ENCODE measurements at regions not wholly inside any gene's neighbourhood (a gene's known extent, or its start where the extent isn't known, plus 50 kb on each side); places are given as distances from the start of the nearest gene placed in this dataset.

GRCh38 chr10:29104661-29105399, 184.0 kb upstream of the LYZL1 start:
- Histone ChIP-seq H3K27me3 (no peaks in the 10 kb centered on the region), H3K4me3 (no peak overlapping the region), H3K36me3 (no peaks in the 10 kb centered on the region), H3K27ac (no peak overlapping the region), H3K9me3 (no peaks in the 10 kb centered on the region), H3K4me1 (no peaks in the 10 kb centered on the region)
- DNase-seq (ENCODE audit: extremely low spot score in 2 of 2): no peak
- intact Hi-C loops (cut with DNase I): no loop called here
- TF ChIP-seq POLR2AphosphoS5 (IDR thresholded peaks at IDR 0.05; ENCODE audit: insufficient read depth in 1 of 2, low read depth in 1 of 2) (no peak), POLR2A (IDR thresholded peaks at IDR 0.05) (no peak)
- TF ChIP-seq, protein P1, sequence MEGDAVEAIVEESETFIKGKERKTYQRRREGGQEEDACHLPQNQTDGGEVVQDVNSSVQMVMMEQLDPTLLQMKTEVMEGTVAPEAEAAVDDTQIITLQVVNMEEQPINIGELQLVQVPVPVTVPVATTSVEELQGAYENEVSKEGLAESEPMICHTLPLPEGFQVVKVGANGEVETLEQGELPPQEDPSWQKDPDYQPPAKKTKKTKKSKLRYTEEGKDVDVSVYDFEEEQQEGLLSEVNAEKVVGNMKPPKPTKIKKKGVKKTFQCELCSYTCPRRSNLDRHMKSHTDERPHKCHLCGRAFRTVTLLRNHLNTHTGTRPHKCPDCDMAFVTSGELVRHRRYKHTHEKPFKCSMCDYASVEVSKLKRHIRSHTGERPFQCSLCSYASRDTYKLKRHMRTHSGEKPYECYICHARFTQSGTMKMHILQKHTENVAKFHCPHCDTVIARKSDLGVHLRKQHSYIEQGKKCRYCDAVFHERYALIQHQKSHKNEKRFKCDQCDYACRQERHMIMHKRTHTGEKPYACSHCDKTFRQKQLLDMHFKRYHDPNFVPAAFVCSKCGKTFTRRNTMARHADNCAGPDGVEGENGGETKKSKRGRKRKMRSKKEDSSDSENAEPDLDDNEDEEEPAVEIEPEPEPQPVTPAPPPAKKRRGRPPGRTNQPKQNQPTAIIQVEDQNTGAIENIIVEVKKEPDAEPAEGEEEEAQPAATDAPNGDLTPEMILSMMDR (IDR thresholded peaks at IDR 0.05): no peak

DNA sequence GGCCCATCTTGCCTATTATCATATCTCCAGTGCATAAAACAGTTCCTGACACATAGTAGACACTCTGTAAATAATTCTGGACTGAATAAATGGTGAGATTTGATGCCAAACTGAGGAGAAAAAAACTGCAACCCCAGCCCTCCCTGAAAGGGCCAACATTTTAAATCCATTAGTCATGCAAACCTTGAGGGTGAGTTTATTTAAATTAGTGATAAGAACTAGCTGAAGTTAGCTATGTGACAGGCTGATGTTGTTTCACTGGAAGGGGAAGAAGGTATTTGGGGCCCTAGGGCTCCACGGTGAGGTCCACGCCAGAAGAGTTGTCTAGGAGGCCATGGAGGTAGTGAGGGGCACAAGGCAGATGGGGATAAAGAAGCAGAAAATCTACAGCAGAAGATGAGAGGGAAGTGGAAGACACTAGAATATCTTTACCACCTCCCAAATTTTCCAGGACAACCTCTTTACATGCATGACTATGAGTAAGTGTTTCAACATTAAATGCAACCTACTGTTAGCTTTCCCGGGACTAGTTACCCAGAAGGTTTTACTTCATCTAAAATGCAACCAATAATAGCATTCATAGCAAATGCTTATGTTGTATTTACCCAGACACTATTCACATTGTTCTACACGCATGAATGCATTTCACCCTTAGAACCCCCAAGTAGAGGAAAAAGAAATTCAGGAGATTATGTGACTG, 183.2 kb upstream of the LYZL1 start:
- intact Hi-C loops (cut with DNase I): no loop called here
- no peaks in the 10 kb centered on the region for H3K36me3 ChIP-seq
- H3K27ac ChIP-seq: no peak overlapping the region
- H3K9me3 ChIP-seq: no peaks in the 10 kb centered on the region
- DNase-seq (ENCODE audit: extremely low spot score in 2 of 2): no peak
- H3K4me3 ChIP-seq: no peak overlapping the region
- TF ChIP-seq, protein P1 (IDR thresholded peaks at IDR 0.05): no peak
- TF ChIP-seq POLR2AphosphoS5 (IDR thresholded peaks at IDR 0.05; ENCODE audit: insufficient read depth in 1 of 2, low read depth in 1 of 2) (no peak), POLR2A (IDR thresholded peaks at IDR 0.05) (no peak)
- no peaks in the 10 kb centered on the region for H3K4me1 ChIP-seq
- no peaks in the 10 kb centered on the region for H3K27me3 ChIP-seq

DNA sequence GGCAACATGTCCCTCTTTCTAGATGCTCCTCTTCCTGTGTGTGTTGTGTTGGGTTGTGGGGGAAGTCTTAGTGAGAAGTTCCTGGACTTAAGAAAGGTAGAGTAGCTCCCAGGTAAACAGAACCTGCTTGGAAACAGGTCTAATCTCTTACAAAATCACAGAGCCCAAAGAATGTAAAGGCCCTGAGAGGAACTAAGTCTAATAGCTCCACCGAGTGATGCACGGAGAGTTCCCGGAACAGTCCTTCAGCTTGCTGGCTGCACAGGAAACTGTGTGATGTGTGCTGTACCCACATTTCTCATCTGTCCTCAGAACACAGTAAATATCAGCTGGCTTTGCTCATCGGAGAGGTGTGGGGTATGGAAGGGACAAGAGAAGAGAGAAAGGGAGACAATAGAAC, 182.6 kb upstream of the LYZL1 start:
- intact Hi-C loops (cut with DNase I): no loop called here
- DNase-seq (ENCODE audit: extremely low spot score in 2 of 2): no peak
- Histone ChIP-seq H3K36me3 (no peaks in the 10 kb centered on the region), H3K9me3 (no peaks in the 10 kb centered on the region), H3K27ac (no peak overlapping the region), H3K27me3 (no peaks in the 10 kb centered on the region), H3K4me3 (no peak overlapping the region), H3K4me1 (no peaks in the 10 kb centered on the region)
- TF ChIP-seq POLR2AphosphoS5 (IDR thresholded peaks at IDR 0.05; ENCODE audit: insufficient read depth in 1 of 2, low read depth in 1 of 2) (no peak), POLR2A (IDR thresholded peaks at IDR 0.05) (no peak)
- TF ChIP-seq, protein P1 (IDR thresholded peaks at IDR 0.05): no peak

GRCh38 chr10:29107866-29108498, 180.9 kb upstream of the LYZL1 start:
- intact Hi-C loops (cut with DNase I): no loop called here
- Histone ChIP-seq H3K4me3 (no peak overlapping the region), H3K27me3 (no peaks in the 10 kb centered on the region), H3K27ac (no peak overlapping the region), H3K4me1 (no peaks in the 10 kb centered on the region), H3K36me3 (no peaks in the 10 kb centered on the region), H3K9me3 (no peaks in the 10 kb centered on the region)
- no peak for DNase-seq (ENCODE audit: extremely low spot score in 2 of 2)
- no peak for TF ChIP-seq POLR2AphosphoS5 (IDR thresholded peaks at IDR 0.05; ENCODE audit: insufficient read depth in 1 of 2, low read depth in 1 of 2)
- TF ChIP-seq, protein P1 (IDR thresholded peaks at IDR 0.05): no peak
- TF ChIP-seq POLR2A (IDR thresholded peaks at IDR 0.05): no peak
